ENCODE measurements at regions not wholly inside any gene's neighbourhood (a gene's known extent, or its start where the extent isn't known, plus 50 kb on each side); places are given as distances from the start of the nearest gene placed in this dataset.

DNA sequence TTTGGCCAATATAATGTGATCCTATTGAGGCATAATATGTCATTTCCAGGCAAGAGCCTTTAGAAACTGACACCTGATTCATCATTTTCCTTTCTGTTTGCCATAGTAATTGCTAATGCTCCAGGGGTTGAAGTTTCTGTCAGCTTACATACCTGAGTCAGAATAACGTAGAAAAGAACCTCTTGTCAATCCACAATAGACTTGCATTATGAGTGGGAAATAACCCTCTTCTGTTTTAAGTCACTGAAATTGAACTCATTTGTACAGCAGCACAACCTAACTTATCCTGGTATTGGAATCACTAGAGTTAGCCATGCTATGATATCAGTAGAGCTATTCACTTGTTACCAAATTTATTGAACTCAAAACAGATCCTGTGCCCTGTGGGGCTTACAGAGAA is 101.7 kb upstream of the TP63 start:
- H3K9me3 ChIP-seq, result no peaks in the 10 kb centered on the region
- TF ChIP-seq, protein P1, sequence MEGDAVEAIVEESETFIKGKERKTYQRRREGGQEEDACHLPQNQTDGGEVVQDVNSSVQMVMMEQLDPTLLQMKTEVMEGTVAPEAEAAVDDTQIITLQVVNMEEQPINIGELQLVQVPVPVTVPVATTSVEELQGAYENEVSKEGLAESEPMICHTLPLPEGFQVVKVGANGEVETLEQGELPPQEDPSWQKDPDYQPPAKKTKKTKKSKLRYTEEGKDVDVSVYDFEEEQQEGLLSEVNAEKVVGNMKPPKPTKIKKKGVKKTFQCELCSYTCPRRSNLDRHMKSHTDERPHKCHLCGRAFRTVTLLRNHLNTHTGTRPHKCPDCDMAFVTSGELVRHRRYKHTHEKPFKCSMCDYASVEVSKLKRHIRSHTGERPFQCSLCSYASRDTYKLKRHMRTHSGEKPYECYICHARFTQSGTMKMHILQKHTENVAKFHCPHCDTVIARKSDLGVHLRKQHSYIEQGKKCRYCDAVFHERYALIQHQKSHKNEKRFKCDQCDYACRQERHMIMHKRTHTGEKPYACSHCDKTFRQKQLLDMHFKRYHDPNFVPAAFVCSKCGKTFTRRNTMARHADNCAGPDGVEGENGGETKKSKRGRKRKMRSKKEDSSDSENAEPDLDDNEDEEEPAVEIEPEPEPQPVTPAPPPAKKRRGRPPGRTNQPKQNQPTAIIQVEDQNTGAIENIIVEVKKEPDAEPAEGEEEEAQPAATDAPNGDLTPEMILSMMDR (IDR thresholded peaks at IDR 0.05), result no peak

DNA sequence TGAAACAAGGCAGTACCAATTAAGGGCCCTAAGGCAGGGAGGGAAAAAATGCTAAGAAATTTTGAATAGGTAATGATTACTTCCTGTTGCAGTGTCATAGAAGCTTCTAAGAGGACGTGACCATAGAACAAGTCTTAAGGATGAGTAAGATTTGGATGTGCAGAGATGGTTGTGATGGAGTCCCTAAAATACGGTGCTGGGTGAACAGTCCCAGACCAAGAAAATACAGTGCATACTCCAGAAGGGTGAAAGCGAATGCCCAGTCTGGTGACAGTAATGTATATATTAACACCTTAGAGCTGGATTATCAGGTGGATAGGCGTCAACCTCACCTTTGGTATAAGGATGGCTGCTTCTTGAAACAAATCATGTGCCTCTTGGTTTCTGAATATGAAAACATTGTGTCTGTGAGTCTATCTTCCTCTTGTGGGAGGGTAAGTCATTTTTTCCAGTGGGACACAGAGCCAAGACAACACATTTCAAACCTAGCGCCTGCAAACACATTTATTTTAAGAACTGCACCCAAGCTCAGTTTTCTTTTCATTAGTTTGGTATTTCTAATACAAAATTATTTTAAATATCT is 101.2 kb upstream of the TP63 start:
- TF ChIP-seq, protein P1 (IDR thresholded peaks at IDR 0.05), result no peak
- H3K9me3 ChIP-seq, result no peaks in the 10 kb centered on the region
- H3K4me1 ChIP-seq, result no peaks in the 10 kb centered on the region
- H3K27ac ChIP-seq, result no peak overlapping the region
- no peak for DNase-seq (ENCODE audit: low spot score in 2 of 2)
- no peaks in the 10 kb centered on the region for H3K36me3 ChIP-seq
- no peak overlapping the region for H3K4me3 ChIP-seq
- no peaks in the 10 kb centered on the region for H3K27me3 ChIP-seq
- intact Hi-C loops (cut with DNase I), result no loop called here

More for the DNA sequence above, 101.7 kb upstream of the TP63 start:
- Histone ChIP-seq H3K4me3 (no peak overlapping the region), H3K27ac (no peak overlapping the region), H3K4me1 (no peaks in the 10 kb centered on the region), H3K27me3 (no peaks in the 10 kb centered on the region), H3K36me3 (no peaks in the 10 kb centered on the region)
- no peak for DNase-seq (ENCODE audit: low spot score in 2 of 2)
- intact Hi-C loops (cut with DNase I), result no loop called here

DNA sequence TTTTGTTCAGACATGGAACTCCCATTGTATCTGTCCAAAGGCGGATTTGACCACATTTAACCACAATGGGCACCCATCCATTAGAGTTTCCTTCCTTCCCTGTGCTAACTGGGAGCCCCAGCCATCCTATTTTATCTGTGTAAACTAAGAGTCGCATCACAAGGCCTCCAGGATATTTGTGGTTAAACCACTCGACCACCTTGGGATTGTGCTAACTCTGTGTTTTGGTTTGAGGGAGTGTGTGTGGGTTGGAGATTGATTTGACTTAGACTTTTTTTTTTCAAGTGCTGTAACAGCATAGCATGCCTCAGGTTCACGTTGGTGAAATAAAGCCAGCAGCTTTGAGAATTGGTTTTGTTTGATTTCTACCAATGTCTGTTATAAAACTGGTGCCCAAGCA is 100.4 kb upstream of the TP63 start:
- Histone ChIP-seq H3K4me1 (no peaks in the 10 kb centered on the region), H3K9me3 (no peaks in the 10 kb centered on the region), H3K4me3 (no peak overlapping the region), H3K27me3 (no peaks in the 10 kb centered on the region), H3K27ac (no peak overlapping the region), H3K36me3 (no peaks in the 10 kb centered on the region)
- TF ChIP-seq, protein P1 (IDR thresholded peaks at IDR 0.05), result no peak
- DNase-seq (ENCODE audit: low spot score in 2 of 2), result no peak
- intact Hi-C loops (cut with DNase I), result no loop called here

DNA sequence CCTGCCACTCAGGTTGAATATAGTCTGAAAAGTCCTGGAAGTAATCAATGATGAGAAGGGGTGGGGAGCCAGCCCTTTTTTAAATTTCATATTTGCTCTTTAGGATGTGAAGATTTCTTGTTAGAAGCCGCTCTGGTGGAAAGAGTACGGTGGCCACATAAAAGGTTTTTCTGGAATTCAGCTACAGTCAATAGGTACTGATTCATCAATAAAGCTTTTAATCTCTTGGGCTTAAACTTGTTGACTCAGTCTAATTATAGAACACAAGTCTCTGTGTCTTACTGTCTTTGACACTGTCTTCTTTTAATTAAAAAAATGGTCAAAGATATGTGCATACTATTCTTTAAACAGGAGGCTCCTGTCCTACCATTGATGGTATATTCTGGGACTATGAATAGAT is 99.9 kb upstream of the TP63 start:
- Histone ChIP-seq H3K9me3 (no peaks in the 10 kb centered on the region), H3K4me3 (no peak overlapping the region), H3K27ac (no peak overlapping the region), H3K4me1 (no peaks in the 10 kb centered on the region), H3K27me3 (no peaks in the 10 kb centered on the region), H3K36me3 (no peaks in the 10 kb centered on the region)
- DNase-seq (ENCODE audit: low spot score in 2 of 2), result no peak
- TF ChIP-seq, protein P1 (IDR thresholded peaks at IDR 0.05), result no peak
- intact Hi-C loops (cut with DNase I), result no loop called here

DNA sequence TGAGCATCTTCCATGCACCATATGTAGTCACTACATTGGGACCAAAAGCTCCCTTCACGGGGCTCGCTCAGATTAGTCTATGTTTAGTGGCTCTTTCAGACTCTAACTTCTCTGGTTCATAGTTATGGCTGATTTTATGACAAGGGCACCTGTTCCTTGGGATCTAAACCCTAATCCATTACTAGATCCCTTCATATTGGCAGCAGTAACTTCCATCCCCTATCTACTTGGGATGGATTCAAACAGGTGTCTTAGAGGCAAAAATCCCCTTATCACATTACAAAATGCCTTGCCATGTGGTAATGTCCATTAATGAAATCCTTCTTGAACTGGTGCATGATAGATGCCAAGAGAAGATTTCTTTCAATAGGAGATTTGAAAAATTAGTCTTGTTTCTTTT is 96.7 kb upstream of the TP63 start:
- H3K4me3 ChIP-seq, result no peak overlapping the region
- H3K27me3 ChIP-seq, result no peaks in the 10 kb centered on the region
- H3K36me3 ChIP-seq, result no peaks in the 10 kb centered on the region
- no peak overlapping the region for H3K27ac ChIP-seq
- no peaks in the 10 kb centered on the region for H3K9me3 ChIP-seq
- no peak for DNase-seq (ENCODE audit: low spot score in 2 of 2)
- TF ChIP-seq, protein P1 (IDR thresholded peaks at IDR 0.05), result no peak
- intact Hi-C loops (cut with DNase I), result no loop called here
- no peaks in the 10 kb centered on the region for H3K4me1 ChIP-seq

DNA sequence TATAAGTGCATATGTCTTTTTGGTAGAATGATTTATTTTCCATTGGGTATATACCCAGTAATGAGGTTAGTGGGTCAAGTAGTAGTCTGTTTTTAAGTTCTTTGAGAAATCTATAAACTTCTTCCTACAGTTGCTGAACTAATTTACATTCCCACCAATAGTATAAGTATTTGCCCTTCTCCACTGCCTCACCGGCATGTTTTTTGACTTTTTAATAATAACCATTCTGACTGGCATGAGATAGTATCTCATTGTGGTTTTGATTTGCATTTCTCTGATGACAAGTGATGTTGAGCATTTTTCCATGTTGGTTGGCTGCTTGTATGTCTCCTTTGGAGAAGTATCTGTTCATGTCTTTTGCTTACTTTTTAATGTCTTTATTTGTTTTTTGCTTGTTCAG is 94.1 kb upstream of the TP63 start:
- Histone ChIP-seq H3K4me1 (no peaks in the 10 kb centered on the region), H3K27me3 (no peaks in the 10 kb centered on the region), H3K9me3 (no peaks in the 10 kb centered on the region), H3K27ac (no peak overlapping the region), H3K36me3 (no peaks in the 10 kb centered on the region), H3K4me3 (no peak overlapping the region)
- TF ChIP-seq, protein P1 (IDR thresholded peaks at IDR 0.05), result no peak
- intact Hi-C loops (cut with DNase I), result no loop called here
- DNase-seq (ENCODE audit: low spot score in 2 of 2), result no peak
